GM12891 (cell line): ENCODE measurements at regions not wholly inside any gene's neighbourhood (a gene's known extent, or its start where the extent isn't known, plus 50 kb on each side); places are given as distances from the start of the nearest gene placed in this dataset.

Experiments used
- POLR2A ChIP-seq: IDR thresholded peaks from 2 replicates; pipeline ENCODE4 v1.6.1; 2011; ENCODE audit warnings: low read depth, low read length, control low read depth
- POLR2AphosphoS5 ChIP-seq: IDR thresholded peaks from 2 replicates; pipeline ENCODE4 v1.6.1; 2011; ENCODE audit warnings: low read depth, low read length, control low read depth
- POU2F2 ChIP-seq: IDR thresholded peaks from 2 replicates; pipeline ENCODE4 v1.6.1; 2011; ENCODE audit warnings: low read depth, mild to moderate bottlenecking, control low read depth, low read length, moderate library complexity
- TAF1 ChIP-seq: IDR thresholded peaks from 2 replicates; pipeline ENCODE4 v1.6.1; 2011; ENCODE audit warnings: low read depth, low read length, control low read depth

- TF ChIP-seq POLR2A (no peak), POLR2AphosphoS5 (no peak), TAF1 (no peak), POU2F2 (no peak)
Measured at GRCh38 chr16:79532273-79532672, 68.3 kb downstream of the MAF start.
